ENCODE measurements at regions not wholly inside any gene's neighbourhood (a gene's known extent, or its start where the extent isn't known, plus 50 kb on each side); places are given as distances from the start of the nearest gene placed in this dataset.
"Not testable (repeated sequence)": the region's sequence is repeated elsewhere in the genome, so short reads cannot be mapped to it uniquely, and the experiment has no call there.

DNA sequence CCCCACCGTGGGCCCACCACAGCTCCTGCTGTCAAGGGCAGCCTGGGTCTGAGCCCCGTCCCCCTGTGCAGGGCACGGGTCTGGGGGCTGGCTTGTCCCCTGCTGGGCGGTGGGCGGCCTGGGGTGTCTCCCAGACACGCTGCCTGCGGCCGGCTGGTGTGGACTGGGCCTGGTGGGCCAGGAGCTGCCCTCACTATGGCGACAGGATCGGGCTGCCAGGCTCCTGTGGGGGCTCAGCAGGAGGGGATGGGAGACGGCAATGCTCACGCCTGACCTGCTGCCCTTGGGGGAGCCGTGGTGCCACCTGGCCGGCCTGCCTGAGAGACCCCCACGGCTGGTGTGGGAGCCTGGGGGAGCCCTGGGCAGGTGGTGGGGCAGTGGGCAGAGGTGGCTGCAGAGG lies 156.1 kb downstream of the TMEM121 start:
- not testable (repeated sequence) for DNase-seq

DNA sequence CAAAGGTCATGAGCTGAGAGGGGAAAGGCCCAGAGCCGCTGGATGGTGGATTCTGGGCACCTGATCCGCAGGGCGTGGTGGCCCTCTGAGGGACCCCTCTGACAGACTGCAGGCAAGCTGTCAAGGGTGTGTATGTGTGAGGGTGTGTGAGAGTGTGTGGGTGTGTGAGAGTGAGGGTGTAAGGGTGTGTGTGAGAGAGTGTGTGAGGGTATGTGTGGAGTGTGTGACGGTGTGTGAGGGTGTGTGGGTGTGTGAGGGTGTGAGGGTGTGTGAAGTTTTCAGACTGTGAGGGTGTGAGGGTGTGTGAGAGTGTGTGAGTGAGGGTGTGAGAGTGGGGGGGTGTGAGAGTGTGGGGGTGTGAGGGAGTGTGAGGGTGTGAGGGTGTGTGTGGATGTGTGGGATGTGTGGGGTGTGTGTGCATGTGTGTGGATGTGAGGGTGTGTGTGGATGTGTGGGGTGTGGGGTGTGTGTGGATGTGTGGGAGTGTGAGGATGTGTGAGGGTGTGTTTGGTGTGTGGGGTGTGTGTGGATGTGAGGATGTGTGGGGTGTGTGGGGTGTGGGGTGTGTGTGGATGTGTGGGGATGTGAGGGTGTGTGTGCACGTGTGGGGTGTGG lies 156.7 kb downstream of the TMEM121 start:
- no peak for DNase-seq

DNA sequence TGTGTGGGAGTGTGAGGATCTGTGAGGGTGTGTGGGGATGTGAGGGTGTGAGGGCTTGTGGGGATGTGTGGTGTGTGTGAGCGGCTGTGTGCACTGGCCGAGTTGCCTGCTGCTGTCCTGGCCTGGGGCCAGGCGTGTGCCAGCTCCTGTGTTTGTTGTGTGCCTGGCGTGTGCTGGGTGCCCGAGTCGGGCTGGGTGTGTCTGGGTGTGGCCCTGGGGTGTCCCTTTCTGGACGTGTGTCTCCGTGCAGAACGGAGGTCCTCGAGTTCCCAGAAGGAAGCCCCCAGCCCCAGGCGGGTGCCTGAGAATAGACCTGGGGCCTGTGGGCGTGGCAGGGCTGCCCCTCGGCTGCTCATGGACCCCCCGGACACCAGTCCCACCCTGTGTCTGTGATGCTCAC lies 157.7 kb downstream of the TMEM121 start:
- not testable (repeated sequence) for DNase-seq

DNA sequence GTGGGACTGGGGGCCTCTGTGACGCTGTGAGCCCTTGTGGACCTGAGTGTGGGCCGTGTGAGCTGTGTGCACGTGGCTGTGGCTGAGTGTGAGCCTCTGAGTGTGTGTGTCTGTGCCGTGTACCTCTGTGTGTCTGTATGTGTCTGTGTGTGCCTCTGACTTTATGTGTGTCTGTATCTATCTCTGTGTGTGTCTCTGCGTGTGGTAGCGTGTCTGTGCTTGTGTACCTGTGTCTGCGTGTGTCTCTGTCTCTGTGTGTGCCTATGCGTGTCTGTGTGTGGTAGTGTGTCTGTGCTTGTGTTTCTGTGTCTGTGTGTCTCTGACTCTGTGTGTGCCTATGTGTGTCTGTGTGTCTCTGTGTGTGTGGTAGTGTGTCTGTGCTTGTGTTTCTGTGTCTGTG lies 158.2 kb downstream of the TMEM121 start:
- not testable (repeated sequence) for DNase-seq

DNA sequence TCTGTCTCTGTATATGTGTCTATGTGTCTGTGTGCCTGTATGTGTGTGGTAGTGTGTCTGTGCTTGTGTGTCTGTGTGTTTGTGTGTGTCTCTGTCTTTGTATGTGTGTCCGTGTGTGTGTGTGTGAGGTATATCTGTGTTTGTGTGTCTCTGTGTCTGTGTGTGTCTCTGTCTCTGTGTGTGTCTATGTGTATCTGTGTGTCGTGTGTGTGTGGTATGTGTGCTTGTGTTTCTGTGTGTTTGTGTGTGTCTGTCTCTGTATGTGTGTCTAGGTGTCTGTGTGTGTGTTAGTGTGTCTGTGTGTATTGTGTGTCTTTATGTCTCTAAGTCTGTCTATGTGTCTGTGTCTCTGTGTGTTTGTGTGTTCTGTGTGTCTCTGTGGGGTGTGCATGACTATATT lies 158.6 kb downstream of the TMEM121 start:
- DNase-seq, result no peak

DNA sequence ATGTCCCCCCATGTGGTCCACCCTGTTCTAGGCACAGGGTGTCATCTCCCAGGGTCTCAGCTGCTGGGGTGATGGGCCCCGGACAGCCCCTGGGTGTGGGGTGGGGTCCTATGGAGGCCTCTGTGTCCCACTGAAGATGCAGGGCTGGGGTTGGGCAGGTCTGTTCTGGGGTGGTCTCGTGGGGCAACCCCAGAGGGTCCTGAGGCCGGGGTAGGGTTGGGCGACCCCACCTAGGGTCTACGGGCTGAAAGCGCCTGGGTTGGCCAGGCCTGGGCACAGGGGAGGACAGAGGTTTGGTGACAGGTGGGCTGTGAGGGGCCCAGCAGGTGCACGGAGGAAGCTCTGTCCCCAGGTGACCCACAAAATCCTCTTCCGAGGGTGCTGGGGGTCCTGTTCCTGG lies 159.2 kb downstream of the TMEM121 start:
- not testable (repeated sequence) for DNase-seq

DNA sequence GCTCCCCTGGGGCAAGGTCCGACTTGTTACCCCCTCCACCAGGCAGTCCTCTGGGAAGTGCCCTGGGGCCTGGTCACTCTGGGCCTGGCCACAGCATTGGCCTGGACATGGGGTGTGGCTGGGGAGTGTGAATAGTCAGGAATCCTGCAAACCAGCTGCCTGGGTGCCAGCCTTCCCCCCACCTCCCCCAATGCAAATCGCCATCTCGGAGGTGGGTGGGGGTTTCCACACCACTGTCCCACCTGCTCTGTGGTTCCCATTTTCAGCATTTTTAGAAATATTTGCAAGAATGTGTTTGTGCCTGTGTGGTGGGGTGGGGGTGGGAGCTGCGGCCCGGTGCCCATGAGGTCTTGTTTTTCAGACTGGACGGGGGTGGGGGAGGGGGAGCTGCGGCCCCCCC lies 159.7 kb downstream of the TMEM121 start:
- not testable (repeated sequence) for DNase-seq

DNA sequence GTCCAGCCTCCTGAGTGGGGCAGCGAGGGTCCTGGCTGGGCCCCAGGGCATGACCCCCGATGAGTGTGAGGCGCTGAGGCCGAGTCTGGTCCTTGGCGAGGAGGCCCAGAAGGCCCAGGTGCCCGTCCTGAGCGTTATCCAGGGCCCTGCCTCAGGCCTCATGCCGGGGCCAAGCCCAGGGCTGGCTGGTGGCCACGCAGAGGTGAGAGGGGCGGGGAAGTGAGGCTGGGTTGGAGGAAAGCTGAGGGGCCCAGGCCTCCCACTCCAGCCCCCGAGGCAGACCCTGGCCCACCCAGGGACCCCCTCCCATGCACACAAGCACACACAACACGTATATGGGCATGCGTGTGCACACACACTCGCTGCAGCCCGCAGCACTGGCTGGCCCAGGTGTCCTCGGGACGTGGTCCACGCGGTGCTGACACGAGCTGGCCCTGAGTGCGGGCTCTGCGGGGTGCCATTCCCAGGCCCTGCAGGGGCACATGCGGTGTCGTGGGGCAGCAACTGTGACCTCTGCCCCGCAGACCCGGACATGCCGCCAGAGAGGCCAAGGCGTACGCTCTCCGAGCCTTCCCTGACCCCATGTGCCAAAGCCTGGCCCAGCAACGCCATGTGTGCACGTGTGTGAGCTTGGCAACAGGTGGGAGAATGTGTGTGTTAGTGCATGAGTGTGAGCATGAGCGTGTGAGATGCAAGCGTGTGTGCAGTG lies 160.2 kb downstream of the TMEM121 start:
- not testable (repeated sequence) for DNase-seq

DNA sequence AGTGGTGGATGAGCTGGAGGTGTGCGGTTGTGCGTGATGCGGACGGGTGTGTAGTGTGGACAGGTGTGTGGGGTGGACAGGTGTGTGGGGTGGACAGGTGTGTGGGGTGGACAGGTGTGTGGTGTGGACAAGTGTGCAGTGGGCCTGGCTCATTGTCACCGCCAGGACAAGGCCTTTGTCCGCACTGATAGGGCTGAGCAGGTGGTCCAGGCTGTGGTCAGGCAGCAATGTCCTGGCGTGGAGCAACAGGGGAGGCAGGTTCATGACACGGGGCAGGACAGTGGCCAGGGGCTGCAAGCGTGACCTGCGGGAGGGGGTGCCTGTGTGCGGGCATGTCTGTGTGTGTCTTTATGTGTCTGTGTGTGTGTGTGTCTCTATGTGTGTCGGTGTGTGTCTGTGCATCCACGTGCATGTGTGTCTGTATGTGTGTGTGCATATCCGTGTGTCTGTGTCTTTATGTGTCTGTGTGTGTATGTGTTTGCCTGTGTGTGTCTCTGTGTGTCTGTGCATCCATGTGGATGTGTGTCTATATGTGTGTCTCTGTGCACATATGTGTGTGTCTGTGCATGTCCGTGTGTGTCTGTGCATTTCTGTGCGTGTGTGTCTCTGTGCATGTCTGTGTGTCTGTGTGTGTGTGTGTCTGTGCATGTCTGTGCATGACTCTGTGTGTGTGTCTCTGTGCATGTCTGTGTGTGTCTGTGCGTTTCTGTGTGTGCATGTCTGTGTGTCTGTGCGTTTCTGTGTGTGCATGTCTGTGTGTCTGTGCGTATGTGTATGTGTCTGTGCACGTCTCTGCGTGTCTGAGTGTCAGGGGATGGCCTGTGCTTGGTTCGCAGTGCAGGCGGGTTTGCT lies 161.0 kb downstream of the TMEM121 start:
- DNase-seq, result not testable (repeated sequence)

DNA sequence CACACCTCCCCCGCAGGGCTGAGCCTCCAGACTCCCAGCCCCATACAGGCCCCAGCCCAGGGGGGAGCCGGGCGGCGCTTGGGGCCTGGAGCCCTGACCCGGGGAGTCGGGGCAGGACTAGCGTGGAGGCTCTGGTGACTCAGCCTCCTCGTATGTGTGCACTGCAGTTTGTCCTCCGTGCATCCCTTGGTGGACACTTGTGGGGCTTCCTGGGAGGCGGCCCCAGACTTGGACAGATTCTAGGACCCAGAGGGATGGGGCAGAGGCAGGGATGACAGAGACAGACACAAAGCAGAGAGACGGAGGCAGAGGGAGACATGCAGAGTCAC lies 161.6 kb downstream of the TMEM121 start:
- DNase-seq, result not testable (repeated sequence)

DNA sequence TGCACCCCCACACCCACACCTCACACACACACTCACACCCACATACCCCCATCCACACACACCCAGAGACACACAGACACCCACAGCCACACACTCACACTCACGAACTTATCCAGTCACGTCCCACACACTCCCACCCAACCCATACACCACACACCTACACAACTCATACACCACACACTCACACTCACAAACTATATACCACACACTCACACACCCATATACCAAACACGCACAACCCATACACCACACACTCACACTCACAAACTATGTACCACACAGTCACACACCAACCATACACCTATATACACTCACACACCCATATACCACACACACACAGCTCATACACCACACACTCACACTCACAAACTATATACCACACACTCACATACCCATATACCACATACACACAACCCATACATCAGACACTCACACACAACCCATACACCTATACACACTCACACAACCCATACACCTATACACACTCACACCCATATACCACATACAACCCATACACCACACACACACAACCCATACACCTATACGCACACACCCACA lies 162.4 kb downstream of the TMEM121 start:
- not testable (repeated sequence) for DNase-seq

DNA sequence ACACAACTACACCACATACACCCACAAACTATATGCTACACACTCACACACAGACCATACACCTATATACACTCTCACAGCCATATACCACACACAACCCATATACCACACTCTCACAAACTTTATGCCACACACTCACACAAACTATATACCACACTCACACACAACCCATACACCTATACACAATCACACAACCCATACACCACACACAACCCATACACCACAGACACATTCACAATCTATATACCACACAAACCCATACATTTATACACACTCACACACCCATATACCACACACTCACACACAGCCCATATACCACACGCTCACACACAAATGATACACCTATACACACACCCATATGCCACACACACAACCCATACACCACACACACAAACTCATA lies 163.3 kb downstream of the TMEM121 start:
- DNase-seq, result no peak

DNA sequence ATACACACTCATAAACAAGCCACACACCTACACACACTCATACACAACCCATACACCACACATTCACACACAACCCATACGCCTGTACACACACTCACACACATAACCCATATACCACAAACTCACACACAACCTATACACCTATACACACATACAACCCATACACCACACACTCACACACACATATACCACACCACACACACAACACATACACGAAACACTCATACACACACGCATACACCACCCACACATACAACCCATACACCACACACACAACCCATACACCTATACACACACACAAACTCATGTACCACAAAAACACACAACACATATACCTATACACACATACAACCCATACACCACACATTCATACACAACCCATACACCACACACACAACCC lies 164.3 kb downstream of the TMEM121 start:
- DNase-seq, result no peak

DNA sequence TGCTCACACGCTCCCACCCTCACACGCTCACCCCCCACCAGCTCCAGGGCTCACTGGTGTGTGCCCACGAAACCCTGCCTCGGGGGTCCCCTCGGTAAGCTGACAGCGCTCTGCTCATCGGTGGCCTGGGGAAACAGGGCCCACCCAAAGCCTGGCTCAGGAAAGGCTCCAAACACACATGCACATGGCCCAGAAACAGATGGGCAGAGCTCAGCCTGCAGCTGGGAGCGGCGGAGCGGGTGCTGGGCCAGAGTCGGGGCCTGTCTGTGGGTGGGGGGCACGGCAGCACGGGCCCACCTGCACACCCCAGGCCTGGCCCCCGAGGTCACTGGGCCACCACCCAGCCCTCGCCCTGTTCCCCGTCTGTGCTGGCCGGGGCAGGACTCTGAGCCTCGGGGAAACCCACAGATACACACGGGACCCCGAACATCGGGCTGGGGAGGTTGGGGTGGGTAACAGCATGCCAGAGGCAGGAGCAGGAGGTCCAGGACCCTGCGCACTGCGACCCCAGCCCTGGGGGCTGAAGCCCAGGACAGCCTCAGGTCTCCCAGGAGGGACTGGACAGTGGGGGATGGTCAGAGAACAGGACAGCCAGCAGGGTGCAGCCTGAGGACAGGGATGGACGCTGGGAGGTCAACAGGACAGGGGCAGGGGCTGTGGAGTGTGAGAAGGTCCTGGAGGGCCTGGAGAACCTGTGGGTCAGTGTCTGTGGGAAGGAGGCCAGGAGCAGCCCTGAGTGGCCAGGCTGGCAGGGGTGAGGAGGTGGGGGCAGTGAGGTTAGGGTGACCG lies 165.1 kb downstream of the TMEM121 start:
- DNase-seq, result not testable (repeated sequence)

DNA sequence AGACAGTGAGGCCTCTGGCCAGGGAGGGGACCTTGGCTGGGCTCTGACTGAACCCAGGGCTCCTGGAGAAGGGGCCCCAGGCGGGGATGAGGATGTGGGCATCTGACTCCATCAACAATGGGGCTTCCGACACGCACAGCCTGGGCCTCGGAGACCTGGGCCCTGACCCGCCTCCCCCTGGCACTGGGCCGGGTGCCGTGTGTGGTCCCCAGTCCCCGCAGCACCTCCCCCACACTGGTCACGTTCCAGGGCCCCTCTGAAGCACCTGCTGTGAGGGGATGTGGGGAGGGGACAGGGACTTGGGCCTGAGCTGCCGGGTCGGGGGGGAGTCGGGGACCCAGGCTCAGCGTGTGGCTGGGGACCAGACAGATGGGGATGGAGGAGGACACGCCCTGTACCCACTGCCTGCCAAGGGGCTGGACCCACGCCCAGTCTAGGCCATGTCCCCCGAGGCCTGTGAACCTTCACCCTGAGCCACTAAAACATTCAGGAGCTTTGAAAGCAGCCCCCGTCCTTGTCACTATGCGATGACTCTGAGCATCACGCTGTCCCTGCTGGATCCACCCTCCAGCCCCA lies 165.8 kb downstream of the TMEM121 start:
- not testable (repeated sequence) for DNase-seq

DNA sequence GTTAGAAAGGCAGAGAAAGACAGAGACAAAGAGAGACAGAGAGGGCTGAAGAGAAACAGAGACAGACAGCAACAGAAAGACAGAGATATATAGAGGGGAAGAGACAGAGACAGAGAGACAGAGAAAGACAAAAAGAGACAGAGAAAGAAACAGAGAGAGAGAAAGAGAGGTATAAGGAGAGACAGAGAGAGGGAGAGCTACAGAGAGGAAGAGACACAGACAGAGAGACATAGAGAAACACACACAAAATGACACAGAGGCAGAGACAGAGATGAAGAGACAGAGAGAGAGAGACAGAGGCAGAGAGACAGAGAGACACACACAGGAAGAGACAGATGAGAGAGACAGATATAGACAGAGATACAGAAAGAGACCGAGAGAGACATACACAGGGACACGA lies 168.6 kb downstream of the TMEM121 start:
- DNase-seq, result no peak

DNA sequence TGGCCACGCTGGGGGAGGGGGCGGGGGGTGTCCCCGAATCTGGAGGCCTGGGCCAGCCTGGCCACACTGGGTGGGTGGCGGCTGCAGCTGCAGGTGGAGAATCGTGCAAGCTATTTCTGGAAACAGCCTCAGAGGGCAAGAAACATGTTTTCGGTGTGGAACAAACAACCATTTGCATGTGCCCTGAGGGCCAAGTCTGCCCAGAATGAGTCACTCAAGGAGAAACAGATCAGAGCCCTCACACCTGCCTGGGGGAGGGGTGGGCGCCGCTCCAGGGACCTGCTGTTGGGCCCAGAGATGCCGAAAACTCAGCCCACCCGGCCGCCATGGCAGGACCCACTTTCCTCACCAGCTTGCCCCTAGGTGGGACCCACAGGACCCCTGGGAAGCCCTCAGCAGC lies 170.0 kb downstream of the TMEM121 start:
- DNase-seq, result not testable (repeated sequence)

DNA sequence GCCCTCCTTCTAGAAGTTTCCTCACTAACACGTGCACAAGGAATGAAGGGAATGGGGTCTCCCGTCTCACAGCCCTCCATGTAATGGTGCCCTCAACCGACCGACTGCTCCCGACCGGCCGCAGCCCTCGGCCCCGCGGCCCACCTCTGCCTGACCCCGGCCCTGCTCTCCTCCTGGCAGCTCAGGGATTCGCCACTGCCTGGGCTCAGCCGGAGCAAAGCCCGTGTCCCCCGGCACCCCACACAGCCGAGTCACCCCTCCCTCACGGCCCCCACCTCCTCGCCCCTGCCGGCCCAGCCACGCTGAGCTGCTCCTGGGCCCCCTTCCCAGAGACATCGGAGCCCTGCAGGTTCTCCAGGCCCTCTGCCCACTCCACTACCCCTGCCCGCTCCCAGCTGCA lies 171.0 kb downstream of the TMEM121 start:
- not testable (repeated sequence) for DNase-seq

DNA sequence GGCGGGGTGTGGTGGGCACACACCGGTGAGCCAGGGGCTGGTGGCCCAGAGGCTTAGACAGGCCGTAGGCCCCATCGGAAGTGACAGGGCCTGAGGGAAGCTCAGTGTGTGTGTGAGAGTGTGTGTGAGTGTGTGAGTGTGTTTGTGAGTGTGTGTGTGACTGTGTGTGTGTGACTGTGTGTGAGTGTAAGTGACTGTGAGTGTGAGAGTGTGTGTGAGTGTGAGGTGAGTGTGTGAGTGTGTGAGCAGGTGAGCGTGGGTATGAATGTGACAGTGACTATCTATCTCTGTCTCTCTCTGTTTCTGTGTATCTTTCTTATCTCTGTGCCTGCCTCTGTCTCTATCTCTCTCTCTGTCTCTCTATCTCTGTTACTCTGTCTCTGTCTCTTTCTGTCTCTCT lies 171.6 kb downstream of the TMEM121 start:
- DNase-seq, result not testable (repeated sequence)

DNA sequence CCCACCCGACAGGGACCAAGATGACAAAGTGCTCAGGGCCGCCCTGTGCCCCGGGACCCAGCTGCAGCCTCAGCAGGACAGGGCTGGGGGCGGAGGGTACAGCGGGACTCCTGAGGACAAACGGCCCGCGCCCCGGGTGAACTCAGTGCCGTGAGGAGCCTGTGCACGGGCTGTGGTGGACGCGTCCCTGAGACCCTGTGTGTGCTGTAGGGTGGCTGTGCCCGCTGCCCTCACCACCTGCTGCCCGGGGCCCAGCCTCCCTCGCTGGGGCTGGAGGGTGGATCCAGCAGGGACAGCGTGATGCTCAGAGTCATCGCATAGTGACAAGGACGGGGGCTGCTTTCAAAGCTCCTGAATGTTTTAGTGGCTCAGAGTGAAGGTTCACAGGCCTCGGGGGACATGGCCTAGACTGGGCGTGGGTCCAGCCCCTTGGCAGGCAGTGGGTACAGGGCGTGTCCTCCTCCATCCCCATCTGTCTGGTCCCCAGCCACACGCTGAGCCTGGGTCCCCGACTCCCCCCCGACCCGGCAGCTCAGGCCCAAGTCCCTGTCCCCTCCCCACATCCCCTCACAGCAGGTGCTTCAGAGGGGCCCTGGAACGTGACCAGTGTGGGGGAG lies 172.7 kb downstream of the TMEM121 start:
- DNase-seq, result not testable (repeated sequence)

DNA sequence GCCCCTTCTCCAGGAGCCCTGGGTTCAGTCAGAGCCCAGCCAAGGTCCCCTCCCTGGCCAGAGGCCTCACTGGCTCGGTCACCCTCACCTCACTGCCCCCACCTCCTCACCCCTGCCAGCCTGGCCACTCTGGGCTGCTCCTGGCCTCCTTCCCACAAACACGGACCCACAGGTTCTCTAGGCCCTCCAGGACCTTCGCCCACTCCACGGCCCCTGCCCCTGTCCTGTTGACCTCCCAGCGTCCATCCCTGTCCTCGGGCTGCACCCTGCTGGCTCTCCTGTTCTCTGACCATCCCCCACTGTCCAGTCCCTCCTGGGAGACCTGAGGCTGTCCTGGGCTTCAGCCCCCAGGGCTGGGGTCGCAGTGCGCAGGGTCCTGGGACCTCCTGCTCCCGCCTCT lies 173.3 kb downstream of the TMEM121 start:
- DNase-seq, result not testable (repeated sequence)

DNA sequence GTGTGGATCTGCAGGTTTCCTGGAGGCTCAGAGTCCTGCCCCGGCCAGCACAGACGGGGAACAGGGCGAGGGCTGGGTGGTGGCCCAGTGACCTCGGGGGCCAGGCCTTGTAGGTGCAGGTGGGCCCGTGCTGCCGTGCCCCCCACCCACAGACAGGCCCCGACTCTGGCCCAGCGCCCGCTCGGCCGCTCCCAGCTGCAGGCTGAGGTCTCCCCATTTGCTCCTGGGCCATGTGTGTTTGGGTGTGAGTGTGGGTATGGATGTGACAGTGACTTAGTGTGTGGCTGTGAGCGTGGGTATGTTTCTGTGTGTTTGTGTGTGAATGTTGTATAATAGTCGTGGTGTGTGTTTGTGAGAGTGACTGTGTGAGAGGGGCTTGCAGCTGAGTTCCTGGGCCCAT lies 173.8 kb downstream of the TMEM121 start:
- not testable (repeated sequence) for DNase-seq

Measured in NCI-H524 treated with DMSO at 0.1 percent for 48 hours (cell line).